ENCODE measurements at regions not wholly inside any gene's neighbourhood (a gene's known extent, or its start where the extent isn't known, plus 50 kb on each side); places are given as distances from the start of the nearest gene placed in this dataset.

- H3K4me1 ChIP-seq (replicated peaks in 1 of 4; ENCODE audit: control insufficient read depth in 3 of 4, insufficient read depth in 4 of 4, low read length in 3 of 4) = peaks cover 0 to 30% (median 13%) of the 10 kb centered on the region in 4 experiments; a peak in 4 of 7 replicates
- H2BK20ac ChIP-seq (ENCODE audit: low read length) = no peak overlapping the region
- no peak overlapping the region for H3K4ac ChIP-seq (replicated peaks; ENCODE audit: insufficient read length, low read depth, low read length)
- H3K4me3 ChIP-seq (ENCODE audit: extremely low read depth in 1 of 4, insufficient read depth in 2 of 4, low read depth in 3 of 4, low read length in 4 of 4) = peak overlapping the region in 1 of 4 experiments; percentile 2; a peak in 1 of 8 replicates
- no peak overlapping the region for H2AK5ac ChIP-seq (ENCODE audit: low read depth, low read length)
- H2BK12ac ChIP-seq (ENCODE audit: low read depth, low read length) = no peak overlapping the region
- H2AFZ ChIP-seq (ENCODE audit: low read length) = no peak overlapping the region
- DNase-seq (ENCODE audit: low read depth in 1 of 2, low spot score in 2 of 2) (peak in 1 of 2 experiments; percentile 17), FAIRE-seq (peak; percentile 87)
- no peak overlapping the region for H3K9ac ChIP-seq (replicated peaks in 1 of 4; ENCODE audit: extremely low read depth in 1 of 4, low read depth in 3 of 4, low read length in 3 of 4)
- no peak overlapping the region for H4K8ac ChIP-seq (ENCODE audit: extremely low read depth, insufficient read depth, low read length)
- H3K4me2 ChIP-seq (ENCODE audit: insufficient read depth in 1 of 2, low read depth in 2 of 2, low read length in 2 of 2) = peak overlapping the region; percentile 27 to 34; a peak in 3 of 4 replicates
- no peaks in the 10 kb centered on the region for H3K9me3 ChIP-seq (ENCODE audit: insufficient read depth in 2 of 2, low read depth in 1 of 2, low read length in 1 of 2)
- H4K5ac ChIP-seq (ENCODE audit: insufficient read length, low read depth, low read length) = no peak overlapping the region
- no peak overlapping the region for H2BK5ac ChIP-seq (ENCODE audit: low read depth, low read length)
- no peak overlapping the region for H2BK15ac ChIP-seq (ENCODE audit: low read length)
- H3K27ac ChIP-seq (ENCODE audit: low read depth, low read length) = no peak overlapping the region
- 36% methylated on average over 8 of the region's 8 CpGs; no CpG with 5 or more reads in 1 of the 2 experiments for WGBS, 2 experiments (ENCODE audit: extremely low coverage in 1 of 2, insufficient coverage in 1 of 2, insufficient read length in 1 of 2, insufficient replicate concordance in 2 of 2, low coverage in 1 of 2, low lambda C conversion rate in 2 of 2, missing lambda C conversion rate in 1 of 2)
- no peaks in the 10 kb centered on the region for H3K79me2 ChIP-seq (ENCODE audit: control insufficient read depth in 1 of 2, insufficient read depth in 2 of 2, low read length in 2 of 2)
- H3K14ac ChIP-seq (ENCODE audit: insufficient read length) = no peak overlapping the region
- no peak overlapping the region for H4K91ac ChIP-seq (replicated peaks; ENCODE audit: insufficient read length, low read length)
- H3K56ac ChIP-seq (replicated peaks; ENCODE audit: insufficient read length, low read depth, low read length) = no peak overlapping the region
- no peaks in the 10 kb centered on the region for H3K36me3 ChIP-seq (ENCODE audit: control insufficient read depth in 2 of 4, insufficient read depth in 4 of 4, low read length in 3 of 4)
- H4K20me1 ChIP-seq (replicated peaks in 1 of 2; ENCODE audit: control insufficient read depth in 1 of 2, insufficient read depth in 2 of 2, low read length in 2 of 2) = no peaks in the 10 kb centered on the region
- no peaks in the 10 kb centered on the region for H3K27me3 ChIP-seq (replicated peaks in 1 of 4; ENCODE audit: control insufficient read depth in 3 of 4, extremely low read depth in 1 of 4, insufficient read depth in 3 of 4, low read length in 3 of 4)
- no peak overlapping the region for H3K18ac ChIP-seq (ENCODE audit: extremely low read depth, low read length)
- H2BK120ac ChIP-seq (replicated peaks; ENCODE audit: low read depth, low read length) = no peak overlapping the region
- no peaks in the 10 kb centered on the region for H3K79me1 ChIP-seq (ENCODE audit: low read depth, low read length)
- H3K23me2 ChIP-seq (ENCODE audit: low read depth, low read length) = no peaks in the 10 kb centered on the region
- TF ChIP-seq CREB1 (IDR thresholded peaks at IDR 0.05) (0 out of 2 replicates have a peak, but pooled peaks have one; percentile 33), JUN (IDR thresholded peaks at IDR 0.05; ENCODE audit: low read depth, low read length) (no peak), SP1 (IDR thresholded peaks at IDR 0.05; ENCODE audit: low read depth, low read length) (no peak), RFX5 (IDR thresholded peaks at IDR 0.05; ENCODE audit: borderline replicate concordance, low read depth, low read length) (no peak), CBX5 (IDR thresholded peaks at IDR 0.05; ENCODE audit: low read depth, low read length) (no peak)
- no peak overlapping the region for H3K23ac ChIP-seq (ENCODE audit: insufficient read length)
- ChIA-PET CTCF (ENCODE audit: partially characterized antibody) (interaction anchor here (0.9 to 1.5 kb wide), 3 partner anchors 18 to 29 kb away, joined by 3 to 4 read pairs (median 4); no protein-coding TSS in a partner anchor), POLR2A (ENCODE audit: partially characterized antibody) (no interaction called here)
Observed at GRCh38 chr7:41627645-41628298, 75.1 kb downstream of the INHBA start.
